OCI-LY7 (cell line): ENCODE measurements at regions not wholly inside any gene's neighbourhood (a gene's known extent, or its start where the extent isn't known, plus 50 kb on each side); places are given as distances from the start of the nearest gene placed in this dataset.

Experiments
- BruUV-seq: library from RNA; stranded (reverse); fragments of 400-500 nt; replicated peaks from 2 replicates; lab custom pipeline; 2021; lab: Mats Ljungman, UMichigan
- CTCF ChIA-PET: fragments of 300-600 bp; sonication (Branson Sonifier 250); formaldehyde crosslinking; loops from one replicate; lab custom pipeline; 2022; ENCODE audit warnings: antibody characterized with exemption; ENCODE audit not compliant: unreplicated experiment; lab: Charles Lee
- POLR2A ChIA-PET: fragments of 300-600 bp; sonication (Branson Sonifier 250); formaldehyde crosslinking; loops from one replicate; lab custom pipeline; 2022; ENCODE audit warnings: antibody characterized with exemption; lab: Charles Lee
- DNase-seq: peaks from one replicate; pipeline ENCODE4 v3.0.0-alpha.2; 2015; ENCODE audit warnings: low spot score
- H2AFZ ChIP-seq: fragments of 200-600 bp; sonication (generic), shearing (Covaris generic); 2 replicates; pipeline ENCODE4 v1.6.1; 2014; ENCODE audit warnings: mild to moderate bottlenecking, antibody characterized with exemption, low read length, moderate library complexity
- H3K27ac ChIP-seq: fragments of 200-600 bp; sonication (generic); 2 replicates; pipeline ENCODE4 v1.5.1; 2014; ENCODE audit warnings: mixed run types, low read depth, mild to moderate bottlenecking, moderate library complexity, low read length, inconsistent platforms; ENCODE audit not compliant: poor library complexity, severe bottlenecking
- H3K36me3 ChIP-seq: fragments of 200-600 bp; sonication (generic); 2 replicates; pipeline ENCODE4 v1.6.1; 2014; ENCODE audit warnings: mild to moderate bottlenecking, antibody characterized with exemption, low read length, moderate library complexity, mixed read lengths; ENCODE audit not compliant: insufficient read depth
- H3K4me1 ChIP-seq: fragments of 200-600 bp; sonication (generic); 2 replicates; pipeline ENCODE4 v1.5.1; 2014; ENCODE audit warnings: mild to moderate bottlenecking, low read length; ENCODE audit not compliant: insufficient read depth, poor library complexity, severe bottlenecking
- H3K4me2 ChIP-seq: fragments of 200-600 bp; sonication (generic); 2 replicates; pipeline ENCODE4 v1.6.1; 2014; ENCODE audit warnings: mild to moderate bottlenecking, low read length
- H3K4me3 ChIP-seq: fragments of 200-600 bp; sonication (generic); 2 replicates; pipeline ENCODE4 v1.5.1; 2014; ENCODE audit warnings: mild to moderate bottlenecking, low read depth, low read length; ENCODE audit not compliant: poor library complexity, severe bottlenecking
- H3K79me2 ChIP-seq: fragments of 200-600 bp; sonication (generic); 2 replicates; pipeline ENCODE4 v1.6.1; 2016; ENCODE audit warnings: low read depth, mild to moderate bottlenecking, low read length, moderate library complexity, mixed read lengths; ENCODE audit not compliant: insufficient read depth
- H3K9me2 ChIP-seq: fragments of 200-600 bp; sonication (generic); 2 replicates; pipeline ENCODE4 v1.6.1; 2016; ENCODE audit warnings: mild to moderate bottlenecking, low read length, mixed read lengths; ENCODE audit not compliant: insufficient read depth
- H3K9me3 ChIP-seq: fragments of 200-600 bp; sonication (generic); 2 replicates; pipeline ENCODE4 v1.6.1; 2014; ENCODE audit warnings: mild to moderate bottlenecking, mixed run types, low read length, mixed read lengths
- H4K20me1 ChIP-seq: fragments of 200-600 bp; sonication (generic); 2 replicates; pipeline ENCODE4 v1.6.1; 2014; ENCODE audit warnings: mild to moderate bottlenecking, antibody characterized with exemption, low read length, moderate library complexity, mixed read lengths; ENCODE audit not compliant: insufficient read depth
- EZH2phosphoT487 ChIP-seq: fragments of 200-600 bp; sonication (generic); IDR thresholded peaks from 2 replicates; pipeline ENCODE4 v1.6.1; 2018; ENCODE audit warnings: low read depth, borderline replicate concordance, mild to moderate bottlenecking, mixed run types, antibody characterized with exemption, low read length, moderate library complexity, mixed read lengths
- intact Hi-C: fragments of 100-400 bp; cut with micrococcal nuclease; formaldehyde crosslinking; loops from one replicate; pipeline ENCODE4 v1.10.0; 2022; ENCODE audit not compliant: unreplicated experiment
- TF ChIP-seq, protein P1 (sequence below): fragments of 200-600 bp; sonication (generic); conservative IDR thresholded peaks from 2 replicates; pipeline ENCODE4 v1.5.1; 2014; ENCODE audit warnings: mild to moderate bottlenecking, antibody characterized with exemption, low read length, moderate library complexity, mixed read lengths

DNA sequence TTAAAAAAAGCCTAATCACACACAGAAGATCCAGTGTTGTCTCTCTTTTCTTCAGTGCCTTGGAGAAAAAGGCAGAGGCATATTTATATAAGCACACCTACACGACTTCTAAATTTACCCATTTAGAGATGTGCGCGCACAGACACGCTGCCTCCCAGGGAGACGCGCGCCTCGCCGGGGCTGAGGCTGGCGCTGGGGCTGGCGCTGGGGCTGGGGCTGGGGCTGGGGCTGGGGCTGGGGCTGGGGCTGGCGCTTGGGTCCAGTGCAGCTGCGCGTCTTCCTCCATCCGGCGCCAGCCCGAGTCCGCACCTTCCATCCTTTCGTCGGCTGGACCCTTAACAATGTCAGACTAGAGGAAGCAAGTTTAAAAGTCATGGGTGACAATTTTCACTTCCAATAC is 118.4 kb upstream of the ARID2 start:
- Histone ChIP-seq H3K36me3 (no peaks in the 10 kb centered on the region), H2AFZ (no peak overlapping the region), H3K27ac (no peak overlapping the region), H3K4me1 (no peaks in the 10 kb centered on the region), H3K9me2 (no peaks in the 10 kb centered on the region), H4K20me1 (no peaks in the 10 kb centered on the region), H3K9me3 (no peaks in the 10 kb centered on the region), H3K4me3 (no peak overlapping the region), H3K79me2 (no peaks in the 10 kb centered on the region), H3K4me2 (no peak overlapping the region)
- TF ChIP-seq, protein P1, sequence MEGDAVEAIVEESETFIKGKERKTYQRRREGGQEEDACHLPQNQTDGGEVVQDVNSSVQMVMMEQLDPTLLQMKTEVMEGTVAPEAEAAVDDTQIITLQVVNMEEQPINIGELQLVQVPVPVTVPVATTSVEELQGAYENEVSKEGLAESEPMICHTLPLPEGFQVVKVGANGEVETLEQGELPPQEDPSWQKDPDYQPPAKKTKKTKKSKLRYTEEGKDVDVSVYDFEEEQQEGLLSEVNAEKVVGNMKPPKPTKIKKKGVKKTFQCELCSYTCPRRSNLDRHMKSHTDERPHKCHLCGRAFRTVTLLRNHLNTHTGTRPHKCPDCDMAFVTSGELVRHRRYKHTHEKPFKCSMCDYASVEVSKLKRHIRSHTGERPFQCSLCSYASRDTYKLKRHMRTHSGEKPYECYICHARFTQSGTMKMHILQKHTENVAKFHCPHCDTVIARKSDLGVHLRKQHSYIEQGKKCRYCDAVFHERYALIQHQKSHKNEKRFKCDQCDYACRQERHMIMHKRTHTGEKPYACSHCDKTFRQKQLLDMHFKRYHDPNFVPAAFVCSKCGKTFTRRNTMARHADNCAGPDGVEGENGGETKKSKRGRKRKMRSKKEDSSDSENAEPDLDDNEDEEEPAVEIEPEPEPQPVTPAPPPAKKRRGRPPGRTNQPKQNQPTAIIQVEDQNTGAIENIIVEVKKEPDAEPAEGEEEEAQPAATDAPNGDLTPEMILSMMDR, result no peak
- no peak for TF ChIP-seq EZH2phosphoT487
- ChIA-PET POLR2A (no interaction called here), CTCF (no interaction called here)
- intact Hi-C loops, result no loop called here
- BruUV-seq, result no TSS peak
- DNase-seq, result no peak

DNA sequence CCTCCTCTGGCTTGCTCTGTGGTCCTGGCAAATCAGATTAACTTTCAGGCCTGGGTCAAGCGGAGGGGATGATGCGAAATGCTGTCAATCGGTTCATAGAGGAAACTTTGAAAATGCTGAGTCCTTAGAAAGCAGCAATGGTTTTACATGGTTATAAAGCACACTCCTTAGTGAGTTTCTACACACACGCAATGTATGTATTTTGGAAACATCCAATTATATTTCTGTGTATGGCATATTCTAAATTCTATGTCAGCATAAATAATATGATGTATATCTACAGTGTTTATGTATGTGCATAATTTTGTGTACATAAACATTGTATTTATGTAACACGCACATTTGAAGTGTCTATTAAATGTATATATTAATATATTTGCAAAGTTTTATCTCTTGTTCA is 118.0 kb upstream of the ARID2 start:
- no peaks in the 10 kb centered on the region for H3K9me3 ChIP-seq
- no TSS peak for BruUV-seq
- CTCF ChIA-PET, result no interaction called here
- no peaks in the 10 kb centered on the region for H3K4me1 ChIP-seq
- H3K27ac ChIP-seq, result no peak overlapping the region
- POLR2A ChIA-PET, result no interaction called here
- H3K4me2 ChIP-seq, result no peak overlapping the region
- no peaks in the 10 kb centered on the region for H3K36me3 ChIP-seq
- no peaks in the 10 kb centered on the region for H4K20me1 ChIP-seq
- no peaks in the 10 kb centered on the region for H3K79me2 ChIP-seq
- H3K9me2 ChIP-seq, result no peaks in the 10 kb centered on the region
- H2AFZ ChIP-seq, result no peak overlapping the region
- no peak for DNase-seq
- intact Hi-C loops, result no loop called here
- TF ChIP-seq, protein P1, result no peak
- no peak for TF ChIP-seq EZH2phosphoT487
- no peak overlapping the region for H3K4me3 ChIP-seq

DNA sequence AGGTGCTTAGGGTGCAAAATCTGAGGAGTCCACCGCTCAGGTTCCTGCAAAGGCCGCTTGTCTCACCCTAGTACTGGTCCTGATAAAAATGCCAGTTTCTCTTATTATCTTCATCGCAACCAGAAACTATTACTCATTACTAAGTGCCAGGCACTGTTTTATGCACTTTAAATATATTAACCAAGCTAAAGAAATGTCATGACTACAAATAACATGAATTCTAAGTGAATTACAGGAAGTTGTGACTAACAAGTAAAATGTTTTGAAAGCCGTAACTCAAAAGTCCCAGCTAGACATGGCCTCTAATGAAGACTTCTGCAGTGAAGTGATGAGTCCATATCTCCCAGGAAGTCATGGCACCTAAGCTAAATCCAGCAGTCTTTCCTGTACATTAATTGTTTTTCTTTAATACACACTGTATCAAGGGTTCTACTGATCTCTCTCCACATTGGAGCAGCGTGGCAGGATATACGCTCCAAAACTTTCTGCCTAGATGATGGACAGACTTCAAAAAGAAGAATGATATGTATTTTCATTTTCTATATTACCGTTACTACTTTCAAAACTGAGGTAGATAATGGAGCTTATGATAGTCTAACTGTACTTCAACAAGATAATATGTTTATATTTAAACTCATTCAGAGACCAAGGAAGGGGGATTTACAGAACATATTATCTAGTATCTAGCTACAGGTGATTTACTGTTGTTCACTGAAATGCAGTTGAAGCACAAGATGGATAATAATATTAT is 117.3 kb upstream of the ARID2 start:
- no TSS peak for BruUV-seq
- TF ChIP-seq, protein P1, result no peak
- no peak for TF ChIP-seq EZH2phosphoT487
- ChIA-PET CTCF (no interaction called here), POLR2A (interaction anchor here (0.6 kb wide), 2 partner anchors 108 to 1341 kb away, joined by 3 to 5 read pairs; no protein-coding TSS in a partner anchor)
- no peaks in the 10 kb centered on the region for H3K79me2 ChIP-seq
- no peak overlapping the region for H3K4me3 ChIP-seq
- no peaks in the 10 kb centered on the region for H3K9me2 ChIP-seq
- intact Hi-C loops, result no loop called here
- no peaks in the 10 kb centered on the region for H4K20me1 ChIP-seq
- no peaks in the 10 kb centered on the region for H3K4me1 ChIP-seq
- H3K9me3 ChIP-seq, result no peaks in the 10 kb centered on the region
- H3K36me3 ChIP-seq, result no peaks in the 10 kb centered on the region
- DNase-seq, result no peak
- no peak overlapping the region for H3K4me2 ChIP-seq
- H2AFZ ChIP-seq, result no peak overlapping the region
- H3K27ac ChIP-seq, result no peak overlapping the region
